NCI-H1930 (cell line): ENCODE measurements at regions not wholly inside any gene's neighbourhood (a gene's known extent, or its start where the extent isn't known, plus 50 kb on each side); places are given as distances from the start of the nearest gene placed in this dataset.
"Not testable (repeated sequence)": the region's sequence is repeated elsewhere in the genome, so short reads cannot be mapped to it uniquely, and the experiment has no call there.

Experiments
- DNase-seq, 2 experiments: peaks; one replicate each; lab custom pipeline; 2025; lab: John Stamatoyannopoulos, UW

GRCh38 chr3:155995525-155996370 lies 124.6 kb upstream of the KCNAB1 start:
- DNase-seq = peak; percentile 13 to 21

GRCh38 chr3:155996882-155997281 lies 123.5 kb upstream of the KCNAB1 start:
- DNase-seq = no peak

DNA sequence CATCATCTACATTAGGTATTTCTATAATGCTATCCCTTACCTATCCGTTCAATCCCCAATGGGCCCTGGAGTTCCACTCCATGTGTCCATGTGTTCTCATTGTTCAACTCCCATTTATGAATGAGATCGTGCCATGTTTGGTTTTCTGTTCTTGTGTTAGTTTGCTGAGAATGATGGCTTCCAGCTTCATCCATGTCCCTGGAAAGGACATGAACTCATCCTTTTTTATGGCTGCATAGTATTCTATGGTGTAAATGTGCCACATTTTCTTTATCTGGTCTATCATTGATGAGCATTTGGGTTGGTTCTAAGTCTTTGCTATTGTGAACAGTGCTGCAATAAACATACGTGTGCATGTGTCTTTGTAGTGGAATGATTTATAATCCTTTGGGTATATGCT lies 122.2 kb upstream of the KCNAB1 start:
- DNase-seq = not testable (repeated sequence)

GRCh38 chr3:156005736-156006135 lies 114.6 kb upstream of the KCNAB1 start:
- DNase-seq = no peak

DNA sequence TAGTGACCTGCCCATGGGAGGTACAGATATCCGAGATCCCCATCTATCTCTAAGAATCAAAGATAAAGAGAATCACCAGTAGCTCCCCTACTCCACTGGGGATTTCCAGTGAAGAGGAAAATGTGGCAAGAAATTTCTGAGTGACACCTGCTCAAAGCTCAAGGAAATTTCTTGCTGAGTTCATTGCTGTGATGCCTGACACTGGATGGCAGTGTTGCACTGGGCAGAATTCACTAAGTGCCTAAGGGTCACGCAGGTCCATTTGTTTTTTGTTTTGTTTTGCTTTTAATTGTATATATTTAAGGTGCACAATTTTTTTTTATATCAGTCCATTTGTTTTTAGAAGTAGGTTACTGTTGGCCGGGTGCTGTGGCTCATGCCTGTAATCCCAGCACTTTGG lies 109.5 kb upstream of the KCNAB1 start:
- DNase-seq = no peak

DNA sequence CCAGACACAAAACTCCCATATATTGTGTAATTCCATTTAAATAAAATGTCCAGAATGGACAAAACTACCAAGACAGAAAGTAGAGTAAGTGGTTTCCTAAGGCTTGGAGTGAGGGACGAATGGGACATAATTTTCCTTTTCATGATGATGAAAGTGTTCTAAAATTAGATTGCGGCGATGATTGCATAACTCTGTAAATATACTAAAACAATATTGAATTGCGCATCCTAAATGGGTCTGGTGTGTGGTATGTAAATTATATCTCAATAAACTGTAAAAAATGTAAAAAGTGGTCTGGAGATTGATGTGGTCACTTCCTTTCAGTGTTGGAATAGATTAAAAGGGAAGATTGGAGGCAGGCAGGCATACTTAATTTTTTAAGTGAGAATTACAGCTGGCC lies 105.9 kb upstream of the KCNAB1 start:
- no peak for DNase-seq

GRCh38 chr3:156016902-156017301 lies 103.5 kb upstream of the KCNAB1 start:
- no peak for DNase-seq

GRCh38 chr3:156017352-156018030 lies 102.9 kb upstream of the KCNAB1 start:
- DNase-seq = no peak

DNA sequence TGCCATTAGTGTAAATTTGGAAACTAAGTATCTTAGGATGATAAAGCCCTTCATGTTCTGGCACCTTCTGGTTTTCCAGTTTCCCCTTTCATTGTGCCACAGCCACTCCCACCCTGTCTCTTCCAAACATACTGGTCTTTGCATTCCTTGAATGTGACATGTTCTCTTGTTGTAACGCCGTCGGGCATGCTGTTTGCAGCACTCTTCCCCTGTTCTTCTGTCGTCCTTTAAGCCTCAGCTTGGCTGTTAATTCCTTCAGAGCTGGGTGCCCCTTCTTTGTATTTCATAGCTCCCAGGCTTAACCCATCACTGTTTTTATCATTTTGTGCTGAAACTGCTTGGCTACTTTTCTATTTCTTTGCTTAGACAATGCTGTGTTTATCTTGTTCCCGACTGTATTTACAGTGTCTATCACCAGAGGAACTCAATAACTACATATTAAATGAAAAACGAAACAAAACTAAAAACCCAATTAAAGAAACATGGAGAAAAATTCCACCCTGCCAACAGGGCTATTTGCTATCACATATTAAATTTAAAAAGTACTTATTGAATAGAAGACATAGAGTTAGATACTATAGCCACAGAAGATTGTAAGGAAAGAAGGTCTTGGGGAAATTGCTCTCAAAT lies 95.4 kb upstream of the KCNAB1 start:
- no peak for DNase-seq

DNA sequence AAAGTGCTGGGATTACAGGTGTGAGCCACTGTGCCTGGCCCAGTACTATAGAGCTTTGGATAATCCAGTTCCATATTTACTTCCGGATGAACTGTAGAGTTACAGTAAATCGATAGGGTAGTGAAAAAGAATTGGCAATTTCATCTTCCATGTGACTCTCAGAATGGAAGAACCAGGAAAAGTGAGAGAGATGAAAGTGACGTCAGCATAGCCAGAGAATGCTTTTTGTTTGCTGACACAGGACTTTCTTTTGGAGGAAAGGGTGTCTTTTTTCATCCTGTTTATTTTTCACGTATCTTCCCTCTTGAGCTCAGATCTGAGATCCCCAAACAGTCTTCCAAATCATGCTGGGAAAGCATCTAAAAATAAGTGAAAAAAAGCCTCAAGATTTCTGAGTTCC lies 91.2 kb upstream of the KCNAB1 start:
- no peak for DNase-seq

DNA sequence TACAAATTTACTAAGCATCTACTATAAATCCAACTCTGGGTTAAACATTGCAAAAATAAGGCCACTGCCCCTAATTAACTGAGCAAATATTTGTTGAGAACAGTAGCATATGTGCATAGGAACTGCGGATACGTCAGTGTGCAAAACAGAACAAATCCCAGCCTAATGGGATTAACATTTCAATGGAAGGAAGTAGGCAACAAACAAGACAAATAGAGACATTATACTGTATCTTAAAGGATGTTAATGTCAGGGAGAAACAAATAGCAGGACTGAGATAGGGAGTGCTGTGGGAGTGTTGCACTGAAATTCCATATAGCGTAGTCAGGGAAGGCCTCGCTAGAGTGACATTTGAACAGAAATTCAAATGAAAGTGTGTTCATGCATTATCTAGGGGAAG lies 89.7 kb upstream of the KCNAB1 start:
- no peak for DNase-seq

- no peak for DNase-seq
These were observed 87.0 kb upstream of the KCNAB1 start for GRCh38 chr3:156033428-156033827.

GRCh38 chr3:156035158-156035557 lies 85.2 kb upstream of the KCNAB1 start:
- no peak for DNase-seq

- no peak for DNase-seq
These were observed 83.9 kb upstream of the KCNAB1 start for GRCh38 chr3:156036258-156037053.

DNA sequence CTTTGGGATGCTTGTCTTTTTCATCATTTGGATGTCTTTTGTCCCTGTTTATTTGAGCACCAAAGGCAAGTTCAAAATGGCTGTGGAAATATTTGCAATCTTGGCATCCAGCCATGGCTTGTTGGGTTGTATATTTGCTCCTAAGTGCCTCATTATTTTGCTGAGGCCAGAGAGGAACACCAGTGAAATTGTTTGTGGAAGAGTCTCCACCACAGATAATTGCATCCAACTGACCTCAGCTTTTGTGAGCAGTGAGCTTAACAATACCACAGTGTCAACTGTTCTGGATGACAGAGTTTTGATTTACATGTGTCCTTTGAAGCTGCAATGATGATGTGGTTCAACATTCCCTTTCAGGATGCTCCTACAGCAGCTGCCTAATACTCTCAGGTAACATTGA lies 83.0 kb upstream of the KCNAB1 start:
- DNase-seq = peak; percentile 74 to 78

- DNase-seq = no peak
These were observed 81.5 kb upstream of the KCNAB1 start for GRCh38 chr3:156038869-156039268.

GRCh38 chr3:156040041-156040440 lies 80.3 kb upstream of the KCNAB1 start:
- no peak for DNase-seq

DNA sequence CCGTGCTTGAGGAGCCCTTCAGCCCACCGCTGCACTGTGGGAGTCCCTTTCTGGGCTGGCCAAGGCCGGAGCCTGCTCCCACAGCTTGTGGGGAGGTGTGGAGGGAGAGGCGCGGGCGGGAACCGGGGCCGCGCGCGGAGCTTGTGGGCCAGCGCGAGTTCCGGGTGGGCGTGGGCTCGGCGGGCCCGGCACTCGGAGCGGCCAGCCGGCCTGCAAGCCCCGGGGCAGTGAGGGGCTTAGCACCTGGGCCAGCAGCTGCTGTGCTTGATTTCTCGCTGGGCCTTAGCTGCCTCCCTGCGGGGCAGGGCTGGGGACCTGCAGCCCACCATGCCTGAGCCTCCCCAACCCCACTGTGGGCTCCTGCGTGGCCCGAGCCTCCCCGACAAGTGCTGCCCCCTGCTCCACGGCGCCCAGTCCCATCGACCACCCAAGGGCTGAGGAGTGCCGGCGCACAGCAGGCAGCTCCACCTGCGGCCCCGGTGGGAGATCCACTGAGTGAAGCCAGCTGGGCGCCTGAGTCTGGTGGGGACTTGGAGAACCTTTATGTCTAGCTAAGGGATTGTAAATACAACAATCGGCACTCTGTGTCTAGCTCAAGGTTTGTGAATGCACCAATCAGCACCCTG lies 79.0 kb upstream of the KCNAB1 start:
- DNase-seq = not testable (repeated sequence)

DNA sequence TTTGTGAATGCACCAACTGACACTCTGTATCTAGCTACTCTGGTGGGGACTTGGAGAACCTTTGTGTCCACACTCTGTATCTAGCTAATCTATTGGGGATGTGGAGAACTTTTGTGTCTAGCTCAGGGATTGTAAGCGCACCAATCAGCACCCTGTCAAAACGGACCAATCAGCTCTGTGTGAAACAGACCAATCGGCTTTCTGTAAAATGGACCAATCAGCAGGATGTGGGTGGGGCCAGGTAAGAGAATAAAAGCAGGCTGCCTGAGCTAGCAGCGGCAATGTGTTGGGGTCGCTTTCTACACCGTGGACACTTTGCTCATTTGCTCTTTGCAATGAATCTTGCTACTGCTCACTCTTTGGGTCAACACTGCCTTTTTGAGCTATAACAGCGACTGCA lies 78.5 kb upstream of the KCNAB1 start:
- DNase-seq = not testable (repeated sequence)

GRCh38 chr3:156043832-156044633 lies 76.3 kb upstream of the KCNAB1 start:
- not testable (repeated sequence) for DNase-seq

- DNase-seq = no peak
These were observed 75.8 kb upstream of the KCNAB1 start for GRCh38 chr3:156044634-156044975.
